Ovary (tissue), 3 donors: ENCODE measurements at regions not wholly inside any gene's neighbourhood (a gene's known extent, or its start where the extent isn't known, plus 50 kb on each side); places are given as distances from the start of the nearest gene placed in this dataset.
"Not testable (repeated sequence)": the region's sequence is repeated elsewhere in the genome, so short reads cannot be mapped to it uniquely, and the experiment has no call there.

Experiments used
- EP300 ChIP-seq: sonication (generic); formaldehyde crosslinking; IDR thresholded peaks from one replicate; pipeline ENCODE4 v1.6.1; 2017; ENCODE audit warnings: antibody characterized with exemption
- POLR2A ChIP-seq: fragments of 450-650 bp; IDR thresholded peaks from one replicate; pipeline ENCODE4 v1.6.1; 2017; ENCODE audit warnings: antibody characterized with exemption, mild to moderate bottlenecking, moderate library complexity
- TF ChIP-seq, protein P1 (sequence below), 3 donors: fragments of 450-650 bp in 2 of 3; fragments of 200-600 bp in 1 of 3; IDR thresholded peaks; one replicate each; pipeline versions ENCODE4 v1.5.1 to v1.8.0; 2016 to 2022; ENCODE audit warnings: antibody characterized with exemption in 3 of 3, mild to moderate bottlenecking in 1 of 3
- donor health status: DM: no; HTN: no; CAD: no.

- TF ChIP-seq, protein P1, sequence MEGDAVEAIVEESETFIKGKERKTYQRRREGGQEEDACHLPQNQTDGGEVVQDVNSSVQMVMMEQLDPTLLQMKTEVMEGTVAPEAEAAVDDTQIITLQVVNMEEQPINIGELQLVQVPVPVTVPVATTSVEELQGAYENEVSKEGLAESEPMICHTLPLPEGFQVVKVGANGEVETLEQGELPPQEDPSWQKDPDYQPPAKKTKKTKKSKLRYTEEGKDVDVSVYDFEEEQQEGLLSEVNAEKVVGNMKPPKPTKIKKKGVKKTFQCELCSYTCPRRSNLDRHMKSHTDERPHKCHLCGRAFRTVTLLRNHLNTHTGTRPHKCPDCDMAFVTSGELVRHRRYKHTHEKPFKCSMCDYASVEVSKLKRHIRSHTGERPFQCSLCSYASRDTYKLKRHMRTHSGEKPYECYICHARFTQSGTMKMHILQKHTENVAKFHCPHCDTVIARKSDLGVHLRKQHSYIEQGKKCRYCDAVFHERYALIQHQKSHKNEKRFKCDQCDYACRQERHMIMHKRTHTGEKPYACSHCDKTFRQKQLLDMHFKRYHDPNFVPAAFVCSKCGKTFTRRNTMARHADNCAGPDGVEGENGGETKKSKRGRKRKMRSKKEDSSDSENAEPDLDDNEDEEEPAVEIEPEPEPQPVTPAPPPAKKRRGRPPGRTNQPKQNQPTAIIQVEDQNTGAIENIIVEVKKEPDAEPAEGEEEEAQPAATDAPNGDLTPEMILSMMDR (IDR thresholded peaks at IDR 0.05): not testable (repeated sequence)
- TF ChIP-seq EP300, POLR2A: not testable (repeated sequence)
Measured at GRCh38 chrX:40879172-40879571, 143.8 kb upstream of the MED14 start.
